ENCODE measurements at regions not wholly inside any gene's neighbourhood (a gene's known extent, or its start where the extent isn't known, plus 50 kb on each side); places are given as distances from the start of the nearest gene placed in this dataset.
"Not testable (repeated sequence)": the region's sequence is repeated elsewhere in the genome, so short reads cannot be mapped to it uniquely, and the experiment has no call there.

DNA sequence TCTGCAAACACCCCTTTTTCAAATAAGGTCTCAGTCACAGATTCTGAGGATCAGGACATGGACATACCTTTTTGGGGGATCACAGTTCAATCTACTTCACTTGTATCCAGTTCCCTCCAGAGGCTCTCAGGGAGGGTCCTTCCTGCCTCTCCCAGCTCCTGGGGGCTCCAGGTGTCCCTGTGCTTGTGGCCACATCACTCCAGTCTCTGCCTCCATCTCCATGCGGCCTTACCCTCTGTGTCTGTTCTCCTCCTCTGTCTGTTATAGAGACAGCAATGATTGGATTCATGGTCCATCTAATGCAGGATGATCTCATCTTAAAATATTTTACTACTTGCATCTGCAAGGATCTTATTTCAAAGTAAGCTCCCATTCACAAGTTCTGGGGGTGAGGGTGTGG lies 269.6 kb downstream of the ASMT start:
- Histone ChIP-seq H3K4me3 (ENCODE audit: low read depth in 1 of 2, low read length in 2 of 2) (no peak overlapping the region), H3K9ac (ENCODE audit: low read depth in 1 of 2, low read length in 2 of 2) (no peak overlapping the region), H3K4me1 (ENCODE audit: control insufficient read depth in 1 of 2, insufficient read depth in 2 of 2, low read length in 2 of 2) (no peaks in the 10 kb centered on the region), H3K36me3 (ENCODE audit: control insufficient read depth in 1 of 2, insufficient read depth in 2 of 2, low read length in 2 of 2) (no peaks in the 10 kb centered on the region), H3K27me3 (ENCODE audit: control insufficient read depth in 1 of 2, insufficient read depth in 2 of 2, low read length in 2 of 2) (no peaks in the 10 kb centered on the region), H3K9me3 (ENCODE audit: control insufficient read depth in 1 of 2, low read length in 2 of 2) (no peaks in the 10 kb centered on the region), H3K27ac (ENCODE audit: low read depth, low read length) (no peak overlapping the region)

DNA sequence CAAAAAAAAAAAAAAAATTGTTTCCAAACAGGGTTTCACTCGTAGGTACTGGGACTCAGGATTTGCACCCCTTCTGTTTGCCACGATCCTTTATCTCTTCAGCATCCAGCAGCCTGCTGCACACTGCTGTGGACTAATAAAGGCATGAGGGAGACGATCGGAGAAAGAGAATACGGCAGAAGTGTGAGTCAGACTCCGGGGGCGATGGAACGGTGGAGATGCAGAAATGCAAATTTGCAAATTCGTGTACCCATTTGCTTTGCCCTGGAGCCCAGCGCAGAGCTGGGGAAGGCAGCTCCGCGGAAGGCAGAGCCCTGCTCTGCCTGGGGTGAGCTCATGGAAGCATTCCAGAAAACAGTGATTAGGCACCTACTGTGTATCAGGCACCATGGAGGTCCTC lies 270.3 kb downstream of the ASMT start:
- Histone ChIP-seq H3K9me3 (ENCODE audit: control insufficient read depth in 1 of 2, low read length in 2 of 2) (no peaks in the 10 kb centered on the region), H3K9ac (ENCODE audit: low read depth in 1 of 2, low read length in 2 of 2) (no peak overlapping the region)

DNA sequence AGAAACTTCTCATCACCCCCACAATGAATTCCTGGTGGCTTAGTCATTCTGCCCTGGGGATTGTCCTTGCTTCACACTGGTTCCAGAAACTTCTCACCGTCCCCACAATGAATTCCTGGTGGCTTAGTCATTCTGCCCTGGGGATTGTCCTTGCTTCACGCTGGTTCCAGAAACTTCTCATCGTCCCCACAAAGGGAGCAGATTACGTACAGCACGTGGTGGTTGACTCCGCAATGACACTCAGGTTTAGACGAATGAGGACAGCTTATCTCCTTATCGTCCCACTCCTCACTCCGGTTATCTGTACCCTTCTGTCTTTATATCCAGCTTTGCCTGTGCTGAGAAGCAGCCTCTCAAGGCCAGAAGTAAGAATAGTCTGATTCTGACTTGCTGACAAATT lies 273.4 kb downstream of the ASMT start:
- H3K27me3 ChIP-seq (ENCODE audit: control insufficient read depth in 1 of 2, insufficient read depth in 2 of 2, low read length in 2 of 2); H3K27ac ChIP-seq (ENCODE audit: low read depth, low read length); H3K9me3 ChIP-seq (ENCODE audit: control insufficient read depth in 1 of 2, low read length in 2 of 2); H3K4me1 ChIP-seq (ENCODE audit: control insufficient read depth in 1 of 2, insufficient read depth in 2 of 2, low read length in 2 of 2); H3K4me3 ChIP-seq (ENCODE audit: low read depth in 1 of 2, low read length in 2 of 2); H3K9ac ChIP-seq (ENCODE audit: low read depth in 1 of 2, low read length in 2 of 2); H3K36me3 ChIP-seq (ENCODE audit: control insufficient read depth in 1 of 2, insufficient read depth in 2 of 2, low read length in 2 of 2): not testable (repeated sequence)

More for the DNA sequence above, 270.3 kb downstream of the ASMT start:
- Histone ChIP-seq H3K27me3 (ENCODE audit: control insufficient read depth in 1 of 2, insufficient read depth in 2 of 2, low read length in 2 of 2) (no peaks in the 10 kb centered on the region), H3K4me1 (ENCODE audit: control insufficient read depth in 1 of 2, insufficient read depth in 2 of 2, low read length in 2 of 2) (no peaks in the 10 kb centered on the region), H3K4me3 (ENCODE audit: low read depth in 1 of 2, low read length in 2 of 2) (no peak overlapping the region), H3K27ac (ENCODE audit: low read depth, low read length) (no peak overlapping the region), H3K36me3 (ENCODE audit: control insufficient read depth in 1 of 2, insufficient read depth in 2 of 2, low read length in 2 of 2) (no peaks in the 10 kb centered on the region)

DNA sequence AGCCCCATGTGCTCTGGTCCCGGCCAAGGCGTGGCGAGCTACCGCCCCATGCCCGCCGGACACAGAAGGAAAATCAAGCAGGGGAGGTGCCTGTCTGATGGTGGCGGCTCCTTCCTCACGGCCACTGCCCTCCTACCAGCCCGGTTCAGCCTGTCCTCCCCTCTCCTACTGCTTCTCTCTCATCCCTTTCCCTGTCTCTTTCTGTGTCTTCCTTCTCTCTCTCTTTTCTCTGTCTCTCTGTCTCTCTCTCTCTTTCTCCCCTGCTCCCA lies 279.1 kb downstream of the ASMT start:
- no peak overlapping the region for H3K4me3 ChIP-seq (ENCODE audit: low read depth in 1 of 2, low read length in 2 of 2)
- no peak overlapping the region for H3K9ac ChIP-seq (ENCODE audit: low read depth in 1 of 2, low read length in 2 of 2)
- no peaks in the 10 kb centered on the region for H3K36me3 ChIP-seq (ENCODE audit: control insufficient read depth in 1 of 2, insufficient read depth in 2 of 2, low read length in 2 of 2)
- no peaks in the 10 kb centered on the region for H3K4me1 ChIP-seq (ENCODE audit: control insufficient read depth in 1 of 2, insufficient read depth in 2 of 2, low read length in 2 of 2)
- no peak overlapping the region for H3K27ac ChIP-seq (ENCODE audit: low read depth, low read length)
- no peaks in the 10 kb centered on the region for H3K27me3 ChIP-seq (ENCODE audit: control insufficient read depth in 1 of 2, insufficient read depth in 2 of 2, low read length in 2 of 2)
- no peaks in the 10 kb centered on the region for H3K9me3 ChIP-seq (ENCODE audit: control insufficient read depth in 1 of 2, low read length in 2 of 2)

DNA sequence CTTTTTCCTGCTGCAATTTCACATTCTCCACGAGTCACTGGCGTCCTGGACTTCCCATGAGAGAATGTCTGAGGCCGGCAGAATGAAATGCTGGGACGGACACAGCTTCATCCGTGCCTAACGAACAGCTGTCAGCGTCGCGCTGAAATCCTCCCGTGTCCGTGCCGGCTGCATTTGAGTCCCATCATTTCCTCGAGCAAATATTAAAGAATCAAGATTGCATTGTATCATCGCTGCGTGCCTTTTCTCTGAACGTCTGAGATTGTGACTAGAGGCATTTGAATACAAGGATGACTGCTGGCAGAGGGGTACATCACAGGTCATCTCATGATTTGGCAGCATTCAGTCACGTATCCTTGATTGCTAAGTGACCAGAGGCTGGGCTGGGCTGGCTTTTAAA lies 279.9 kb downstream of the ASMT start:
- Histone ChIP-seq H3K9me3 (ENCODE audit: control insufficient read depth in 1 of 2, low read length in 2 of 2) (no peaks in the 10 kb centered on the region), H3K27me3 (ENCODE audit: control insufficient read depth in 1 of 2, insufficient read depth in 2 of 2, low read length in 2 of 2) (no peaks in the 10 kb centered on the region), H3K4me3 (ENCODE audit: low read depth in 1 of 2, low read length in 2 of 2) (no peak overlapping the region), H3K36me3 (ENCODE audit: control insufficient read depth in 1 of 2, insufficient read depth in 2 of 2, low read length in 2 of 2) (no peaks in the 10 kb centered on the region), H3K27ac (ENCODE audit: low read depth, low read length) (no peak overlapping the region), H3K9ac (ENCODE audit: low read depth in 1 of 2, low read length in 2 of 2) (no peak overlapping the region), H3K4me1 (ENCODE audit: control insufficient read depth in 1 of 2, insufficient read depth in 2 of 2, low read length in 2 of 2) (no peaks in the 10 kb centered on the region)

DNA sequence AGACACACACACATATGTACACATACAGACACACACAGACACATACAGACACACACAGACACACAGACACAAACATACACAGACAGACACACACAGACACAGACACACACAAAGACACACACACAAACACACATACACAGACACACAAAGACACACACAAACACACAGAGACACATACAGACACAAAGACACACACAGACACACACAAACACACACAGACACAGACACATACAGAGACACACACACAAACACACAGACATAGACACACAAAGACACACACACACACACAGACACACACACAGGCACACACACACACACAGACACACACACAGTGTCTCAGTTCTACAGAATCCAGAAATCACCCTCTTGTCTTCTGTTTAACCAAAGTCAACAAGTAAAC lies 280.7 kb downstream of the ASMT start:
- Histone ChIP-seq H3K9ac (ENCODE audit: low read depth in 1 of 2, low read length in 2 of 2) (no peak overlapping the region), H3K36me3 (ENCODE audit: control insufficient read depth in 1 of 2, insufficient read depth in 2 of 2, low read length in 2 of 2) (no peaks in the 10 kb centered on the region), H3K9me3 (ENCODE audit: control insufficient read depth in 1 of 2, low read length in 2 of 2) (no peaks in the 10 kb centered on the region), H3K4me3 (ENCODE audit: low read depth in 1 of 2, low read length in 2 of 2) (no peak overlapping the region), H3K27ac (ENCODE audit: low read depth, low read length) (no peak overlapping the region), H3K27me3 (ENCODE audit: control insufficient read depth in 1 of 2, insufficient read depth in 2 of 2, low read length in 2 of 2) (no peaks in the 10 kb centered on the region), H3K4me1 (ENCODE audit: control insufficient read depth in 1 of 2, insufficient read depth in 2 of 2, low read length in 2 of 2) (no peaks in the 10 kb centered on the region)

DNA sequence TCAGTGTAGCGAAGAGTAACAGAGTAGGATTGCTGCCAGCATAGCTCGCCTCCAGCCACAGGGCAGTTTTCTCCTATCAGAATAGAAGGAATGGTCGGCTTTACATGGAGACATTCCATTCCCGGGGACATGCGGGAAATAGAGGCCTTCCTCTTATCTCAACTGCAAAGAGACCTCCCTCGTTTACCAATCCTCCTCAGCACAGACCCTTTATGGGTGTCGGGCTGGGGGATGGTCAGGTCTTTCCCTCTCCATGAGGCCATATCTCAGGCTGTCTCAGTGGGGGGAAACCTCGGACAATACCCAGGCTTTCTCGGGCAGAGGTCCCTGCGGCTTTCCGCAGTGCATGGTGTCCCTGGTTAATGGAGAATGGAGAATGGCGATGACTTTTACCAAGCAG lies 285.0 kb downstream of the ASMT start:
- H3K27ac ChIP-seq (ENCODE audit: low read depth, low read length): no peak overlapping the region
- H3K27me3 ChIP-seq (ENCODE audit: control insufficient read depth in 1 of 2, insufficient read depth in 2 of 2, low read length in 2 of 2): no peaks in the 10 kb centered on the region
- H3K4me3 ChIP-seq (ENCODE audit: low read depth in 1 of 2, low read length in 2 of 2): no peak overlapping the region
- no peaks in the 10 kb centered on the region for H3K36me3 ChIP-seq (ENCODE audit: control insufficient read depth in 1 of 2, insufficient read depth in 2 of 2, low read length in 2 of 2)
- peaks cover 0 to 5% of the 10 kb centered on the region in 2 donors for H3K9me3 ChIP-seq (ENCODE audit: control insufficient read depth in 1 of 2, low read length in 2 of 2)
- H3K4me1 ChIP-seq (ENCODE audit: control insufficient read depth in 1 of 2, insufficient read depth in 2 of 2, low read length in 2 of 2): no peaks in the 10 kb centered on the region
- no peak overlapping the region for H3K9ac ChIP-seq (ENCODE audit: low read depth in 1 of 2, low read length in 2 of 2)

DNA sequence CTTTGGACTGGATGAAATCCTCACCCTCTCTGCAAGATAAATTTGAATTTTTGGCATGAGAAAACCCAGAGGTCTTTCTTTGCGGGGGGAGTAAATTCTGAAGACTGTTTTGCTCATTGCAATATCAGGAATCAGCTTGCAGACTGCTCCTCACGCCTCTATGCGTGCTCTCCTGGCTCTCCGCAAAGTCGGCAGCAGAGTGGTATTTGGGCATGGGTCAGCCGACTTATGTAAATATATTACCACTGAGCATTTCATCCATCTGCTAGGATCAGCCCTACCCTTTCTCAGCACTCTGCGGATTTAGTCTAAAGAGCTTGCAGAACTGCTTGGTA lies 288.0 kb downstream of the ASMT start:
- Histone ChIP-seq H3K9me3 (ENCODE audit: control insufficient read depth in 1 of 2, low read length in 2 of 2) (peaks cover 2 to 7% of the 10 kb centered on the region in 2 donors), H3K36me3 (ENCODE audit: control insufficient read depth in 1 of 2, insufficient read depth in 2 of 2, low read length in 2 of 2) (no peaks in the 10 kb centered on the region), H3K27ac (ENCODE audit: low read depth, low read length) (no peak overlapping the region), H3K9ac (ENCODE audit: low read depth in 1 of 2, low read length in 2 of 2) (no peak overlapping the region), H3K4me3 (ENCODE audit: low read depth in 1 of 2, low read length in 2 of 2) (no peak overlapping the region), H3K27me3 (ENCODE audit: control insufficient read depth in 1 of 2, insufficient read depth in 2 of 2, low read length in 2 of 2) (no peaks in the 10 kb centered on the region), H3K4me1 (ENCODE audit: control insufficient read depth in 1 of 2, insufficient read depth in 2 of 2, low read length in 2 of 2) (no peaks in the 10 kb centered on the region)

DNA sequence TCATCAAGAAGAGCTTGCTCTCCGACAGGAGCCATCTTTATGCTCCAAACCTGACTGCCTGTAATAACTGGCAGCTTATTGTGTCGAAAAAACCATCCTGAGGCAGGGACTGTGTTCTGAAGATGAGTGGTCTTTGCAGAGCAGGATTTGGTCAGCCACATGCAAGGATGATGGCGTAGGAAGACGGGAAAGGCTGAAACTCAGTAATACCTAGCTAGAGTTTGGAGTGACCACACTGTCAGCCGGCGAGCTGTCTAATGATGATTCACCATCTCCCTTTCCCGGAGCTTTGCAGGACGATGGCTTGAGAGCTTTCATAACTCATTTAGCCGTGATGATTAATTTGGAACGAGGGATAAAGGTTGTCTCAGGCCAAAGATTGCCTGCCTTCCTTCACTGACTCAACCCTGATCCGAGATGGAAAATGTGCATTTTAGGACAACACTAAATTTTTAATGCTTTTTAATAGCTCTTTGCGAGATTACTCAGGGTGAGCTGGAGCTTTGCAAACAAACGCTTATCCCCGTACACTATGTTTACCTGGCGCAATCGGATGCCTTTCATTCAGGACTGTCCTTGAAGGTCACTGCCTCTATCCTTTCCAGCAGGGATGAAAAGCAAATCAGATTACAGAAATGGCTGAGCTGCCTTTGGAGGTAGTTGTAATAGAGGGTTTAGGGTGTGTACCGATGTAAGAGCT lies 288.5 kb downstream of the ASMT start:
- no peak overlapping the region for H3K9ac ChIP-seq (ENCODE audit: low read depth in 1 of 2, low read length in 2 of 2)
- no peaks in the 10 kb centered on the region for H3K4me1 ChIP-seq (ENCODE audit: control insufficient read depth in 1 of 2, insufficient read depth in 2 of 2, low read length in 2 of 2)
- no peaks in the 10 kb centered on the region for H3K36me3 ChIP-seq (ENCODE audit: control insufficient read depth in 1 of 2, insufficient read depth in 2 of 2, low read length in 2 of 2)
- H3K27me3 ChIP-seq (ENCODE audit: control insufficient read depth in 1 of 2, insufficient read depth in 2 of 2, low read length in 2 of 2): no peaks in the 10 kb centered on the region
- H3K9me3 ChIP-seq (ENCODE audit: control insufficient read depth in 1 of 2, low read length in 2 of 2): peaks cover 2 to 7% of the 10 kb centered on the region in 2 donors
- no peak overlapping the region for H3K27ac ChIP-seq (ENCODE audit: low read depth, low read length)
- no peak overlapping the region for H3K4me3 ChIP-seq (ENCODE audit: low read depth in 1 of 2, low read length in 2 of 2)

DNA sequence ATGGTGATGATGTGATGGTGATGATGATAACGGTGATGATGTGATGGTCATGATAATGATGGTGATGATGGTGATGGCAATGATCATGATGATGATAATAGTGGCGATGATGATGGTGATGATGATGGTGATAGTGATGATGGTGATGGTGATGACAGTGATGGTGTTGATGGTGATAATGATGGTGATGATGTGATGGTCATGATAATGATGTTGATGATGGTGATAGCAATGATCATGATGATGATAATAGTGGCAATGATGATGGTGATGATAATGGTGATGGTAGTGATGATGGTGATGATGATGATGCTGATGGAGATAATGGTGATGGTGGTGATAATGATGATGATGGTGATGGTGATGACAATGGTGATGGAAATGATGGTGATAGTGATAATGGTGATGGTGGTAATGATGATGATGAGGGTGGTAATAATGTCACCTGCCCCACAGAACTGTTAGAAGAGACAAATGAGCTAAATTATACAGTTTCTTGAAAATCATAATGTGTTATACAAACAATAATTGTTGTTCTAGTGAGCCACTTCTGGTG lies 289.9 kb downstream of the ASMT start:
- Histone ChIP-seq H3K9ac (ENCODE audit: low read depth in 1 of 2, low read length in 2 of 2) (no peak overlapping the region), H3K4me3 (ENCODE audit: low read depth in 1 of 2, low read length in 2 of 2) (no peak overlapping the region), H3K4me1 (ENCODE audit: control insufficient read depth in 1 of 2, insufficient read depth in 2 of 2, low read length in 2 of 2) (no peaks in the 10 kb centered on the region), H3K36me3 (ENCODE audit: control insufficient read depth in 1 of 2, insufficient read depth in 2 of 2, low read length in 2 of 2) (no peaks in the 10 kb centered on the region), H3K27ac (ENCODE audit: low read depth, low read length) (no peak overlapping the region), H3K9me3 (ENCODE audit: control insufficient read depth in 1 of 2, low read length in 2 of 2) (peaks cover 2 to 7% of the 10 kb centered on the region in 2 donors), H3K27me3 (ENCODE audit: control insufficient read depth in 1 of 2, insufficient read depth in 2 of 2, low read length in 2 of 2) (no peaks in the 10 kb centered on the region)

DNA sequence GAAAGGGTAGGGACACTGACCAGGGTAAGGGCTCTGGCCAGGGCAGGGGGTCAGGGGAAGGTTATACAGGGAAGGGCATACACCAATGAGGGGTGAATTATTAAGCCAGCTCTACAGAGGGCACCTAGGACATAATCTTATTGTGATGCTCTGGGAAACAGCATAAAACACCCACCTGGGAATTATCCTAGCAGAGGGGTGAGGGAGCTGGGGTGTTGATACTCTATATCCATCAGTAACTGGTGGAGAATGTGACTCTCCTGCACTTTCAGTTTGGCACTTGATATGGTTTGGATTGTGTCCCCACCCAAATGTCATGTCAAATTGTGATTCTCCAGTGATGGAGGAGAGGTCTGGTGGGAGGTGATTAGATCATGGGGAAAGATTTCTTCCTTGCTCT lies 291.2 kb downstream of the ASMT start:
- H3K27ac ChIP-seq (ENCODE audit: low read depth, low read length): no peak overlapping the region
- peaks cover 2 to 7% of the 10 kb centered on the region in 2 donors for H3K9me3 ChIP-seq (ENCODE audit: control insufficient read depth in 1 of 2, low read length in 2 of 2)
- H3K27me3 ChIP-seq (ENCODE audit: control insufficient read depth in 1 of 2, insufficient read depth in 2 of 2, low read length in 2 of 2): no peaks in the 10 kb centered on the region
- H3K4me3 ChIP-seq (ENCODE audit: low read depth in 1 of 2, low read length in 2 of 2): no peak overlapping the region
- no peaks in the 10 kb centered on the region for H3K36me3 ChIP-seq (ENCODE audit: control insufficient read depth in 1 of 2, insufficient read depth in 2 of 2, low read length in 2 of 2)
- no peak overlapping the region for H3K9ac ChIP-seq (ENCODE audit: low read depth in 1 of 2, low read length in 2 of 2)
- no peaks in the 10 kb centered on the region for H3K4me1 ChIP-seq (ENCODE audit: control insufficient read depth in 1 of 2, insufficient read depth in 2 of 2, low read length in 2 of 2)
